ENCODE measurements at regions not wholly inside any gene's neighbourhood (a gene's known extent, or its start where the extent isn't known, plus 50 kb on each side); places are given as distances from the start of the nearest gene placed in this dataset.

DNA sequence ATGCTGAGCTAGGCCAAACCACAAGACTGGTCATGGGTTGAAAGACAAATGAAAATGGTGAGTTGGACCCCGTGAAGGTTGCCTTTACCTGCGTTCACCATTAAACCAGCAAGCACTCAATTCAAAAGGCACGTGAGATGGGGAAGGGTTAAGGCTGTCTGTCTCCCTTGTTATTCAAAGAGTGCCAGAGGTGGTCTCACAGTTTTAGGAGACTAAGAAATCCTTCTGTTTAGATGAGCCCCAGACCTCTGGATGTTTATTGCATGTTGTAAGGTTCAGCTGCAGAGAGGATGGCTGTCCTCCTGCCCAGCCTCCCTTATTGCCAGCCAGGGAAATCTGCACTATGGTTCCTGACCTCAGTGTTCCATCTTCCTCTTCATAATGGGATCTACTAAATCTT lies 498.0 kb upstream of the CELF2 start (continued):
- no peak for TF ChIP-seq BRCA1 (IDR thresholded peaks at IDR 0.05; ENCODE audit: low read depth, low read length)
- TF ChIP-seq CREB1 (IDR thresholded peaks at IDR 0.05; ENCODE audit: low read depth): no peak
- no peak for TF ChIP-seq SRF (IDR thresholded peaks at IDR 0.05; ENCODE audit: low read depth in 2 of 2, low read length in 2 of 2)
- TF ChIP-seq JUNB (IDR thresholded peaks at IDR 0.05): no peak
- no peak for TF ChIP-seq PAX8 (IDR thresholded peaks at IDR 0.05)

DNA sequence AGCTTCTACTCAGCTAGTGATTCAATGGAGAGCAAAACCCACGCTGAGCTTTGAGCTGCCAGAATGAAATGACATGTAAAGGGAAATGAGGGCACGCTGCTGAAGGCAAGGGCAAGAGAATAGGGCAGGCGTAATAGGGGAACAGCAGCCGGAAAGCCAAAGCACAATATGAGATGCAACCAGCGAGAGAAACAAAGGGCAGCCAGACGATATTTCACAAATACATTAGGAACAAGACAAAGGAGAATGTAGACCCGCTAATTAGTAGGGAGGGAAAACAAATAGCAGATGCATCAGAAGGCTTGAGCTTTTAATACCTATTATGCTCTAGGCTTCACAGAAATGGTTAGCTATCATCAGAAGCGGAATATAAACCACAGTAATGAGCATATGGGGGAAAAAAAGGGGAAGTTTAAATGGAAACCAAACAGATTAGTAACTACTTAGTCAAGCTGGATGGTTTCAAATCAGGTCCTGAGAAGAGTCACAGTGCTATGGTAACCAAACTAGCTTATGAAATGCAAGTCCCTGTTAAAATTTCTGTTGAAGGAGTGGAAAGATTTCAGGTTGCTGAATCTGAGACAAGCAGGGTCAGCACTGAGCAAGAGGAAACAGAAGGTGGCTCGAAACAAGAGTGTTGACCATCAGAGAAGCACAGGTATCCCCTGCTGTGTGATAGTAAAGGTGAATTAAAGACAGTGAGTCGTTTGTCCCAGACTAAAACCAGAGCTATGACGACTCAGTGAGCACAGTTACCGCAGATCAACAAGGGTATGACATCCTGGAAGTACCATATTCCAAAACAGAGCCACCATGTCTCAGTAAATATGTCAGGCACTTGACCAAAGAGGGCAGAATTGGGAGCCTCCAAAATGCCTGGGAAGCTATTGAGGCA lies 496.9 kb upstream of the CELF2 start:
- ChIA-PET RAD21 (ENCODE audit: unreplicated experiment) (no interaction called here), SMC1A (ENCODE audit: uncharacterized antibody, unreplicated experiment) (interaction anchor here (1.6 kb wide), 1 partner anchor 9 kb away, joined by 4 read pairs; no protein-coding TSS in a partner anchor), CTCF (no interaction called here), POLR2A (no interaction called here)
- no TSS peak for BruUV-seq (replicated peaks)
- no peaks in the 10 kb centered on the region for H4K20me1 ChIP-seq (ENCODE audit: control insufficient read depth, insufficient read depth)
- intact Hi-C loops (cut with micrococcal nuclease; ENCODE audit: unreplicated experiment): no loop called here
- no peaks in the 10 kb centered on the region for H3K79me2 ChIP-seq (ENCODE audit: control insufficient read depth, insufficient read depth, low read length)
- H3K27ac ChIP-seq (ENCODE audit: control insufficient read depth, insufficient read depth): no peak overlapping the region
- peak overlapping the region; percentile 73 for H3K4me2 ChIP-seq (ENCODE audit: control insufficient read depth, insufficient read depth)
- WGBS (ENCODE audit: insufficient coverage, insufficient replicate concordance, low lambda C conversion rate, missing lambda C conversion rate): 8% methylated on average over 12 of the region's 12 CpGs
- H2AFZ ChIP-seq (ENCODE audit: control insufficient read depth, low read depth, low read length): no peak overlapping the region
- H3K27me3 ChIP-seq (replicated peaks in 1 of 2; ENCODE audit: control insufficient read depth in 2 of 2, insufficient read depth in 2 of 2, low read length in 1 of 2): no peaks in the 10 kb centered on the region
- H3K9me3 ChIP-seq (replicated peaks; ENCODE audit: control insufficient read depth, insufficient read depth, low read length): no peaks in the 10 kb centered on the region
- H3K4me1 ChIP-seq (ENCODE audit: control insufficient read depth, insufficient read depth, low read length): peaks cover 6% of the 10 kb centered on the region
- FAIRE-seq (peak; percentile 68), ATAC-seq (peak; percentile 82), DNase-seq (ENCODE audit: low read depth, low spot score) (peak; percentile 24)
- in situ Hi-C loops (cut with MboI): no loop called here
- H3K36me3 ChIP-seq (ENCODE audit: control insufficient read depth in 2 of 2, insufficient read depth in 2 of 2, low read length in 1 of 2): no peaks in the 10 kb centered on the region
- no peak overlapping the region for H3K9ac ChIP-seq (ENCODE audit: control insufficient read depth, insufficient read depth, low read length)
- no peak overlapping the region for H3K4me3 ChIP-seq
- TF ChIP-seq MXI1 (IDR thresholded peaks at IDR 0.05; ENCODE audit: low read depth, low read length) (no peak), CHD2 (IDR thresholded peaks at IDR 0.05; ENCODE audit: borderline replicate concordance, low read depth, low read length) (no peak), RUNX3 (IDR thresholded peaks at IDR 0.05; ENCODE audit: low read length) (peak; percentile 64), GABPA (IDR thresholded peaks at IDR 0.05; ENCODE audit: low read depth) (no peak), SP1 (IDR thresholded peaks at IDR 0.05; ENCODE audit: low read depth, low read length) (no peak), SPI1 (IDR thresholded peaks at IDR 0.05; ENCODE audit: borderline replicate concordance, insufficient read depth, low read depth, low read length) (no peak), NR2C2 (IDR thresholded peaks at IDR 0.05; ENCODE audit: borderline replicate concordance, control insufficient read depth, insufficient read length, low read depth) (no peak), PAX8 (IDR thresholded peaks at IDR 0.05) (no peak), FOS (IDR thresholded peaks at IDR 0.05; ENCODE audit: borderline replicate concordance, extremely low read depth, insufficient read length) (no peak), NR2C1 (IDR thresholded peaks at IDR 0.05) (no peak), POLR2AphosphoS5 (IDR thresholded peaks at IDR 0.05; ENCODE audit: low read length) (no peak)
- TF ChIP-seq, protein P1, sequence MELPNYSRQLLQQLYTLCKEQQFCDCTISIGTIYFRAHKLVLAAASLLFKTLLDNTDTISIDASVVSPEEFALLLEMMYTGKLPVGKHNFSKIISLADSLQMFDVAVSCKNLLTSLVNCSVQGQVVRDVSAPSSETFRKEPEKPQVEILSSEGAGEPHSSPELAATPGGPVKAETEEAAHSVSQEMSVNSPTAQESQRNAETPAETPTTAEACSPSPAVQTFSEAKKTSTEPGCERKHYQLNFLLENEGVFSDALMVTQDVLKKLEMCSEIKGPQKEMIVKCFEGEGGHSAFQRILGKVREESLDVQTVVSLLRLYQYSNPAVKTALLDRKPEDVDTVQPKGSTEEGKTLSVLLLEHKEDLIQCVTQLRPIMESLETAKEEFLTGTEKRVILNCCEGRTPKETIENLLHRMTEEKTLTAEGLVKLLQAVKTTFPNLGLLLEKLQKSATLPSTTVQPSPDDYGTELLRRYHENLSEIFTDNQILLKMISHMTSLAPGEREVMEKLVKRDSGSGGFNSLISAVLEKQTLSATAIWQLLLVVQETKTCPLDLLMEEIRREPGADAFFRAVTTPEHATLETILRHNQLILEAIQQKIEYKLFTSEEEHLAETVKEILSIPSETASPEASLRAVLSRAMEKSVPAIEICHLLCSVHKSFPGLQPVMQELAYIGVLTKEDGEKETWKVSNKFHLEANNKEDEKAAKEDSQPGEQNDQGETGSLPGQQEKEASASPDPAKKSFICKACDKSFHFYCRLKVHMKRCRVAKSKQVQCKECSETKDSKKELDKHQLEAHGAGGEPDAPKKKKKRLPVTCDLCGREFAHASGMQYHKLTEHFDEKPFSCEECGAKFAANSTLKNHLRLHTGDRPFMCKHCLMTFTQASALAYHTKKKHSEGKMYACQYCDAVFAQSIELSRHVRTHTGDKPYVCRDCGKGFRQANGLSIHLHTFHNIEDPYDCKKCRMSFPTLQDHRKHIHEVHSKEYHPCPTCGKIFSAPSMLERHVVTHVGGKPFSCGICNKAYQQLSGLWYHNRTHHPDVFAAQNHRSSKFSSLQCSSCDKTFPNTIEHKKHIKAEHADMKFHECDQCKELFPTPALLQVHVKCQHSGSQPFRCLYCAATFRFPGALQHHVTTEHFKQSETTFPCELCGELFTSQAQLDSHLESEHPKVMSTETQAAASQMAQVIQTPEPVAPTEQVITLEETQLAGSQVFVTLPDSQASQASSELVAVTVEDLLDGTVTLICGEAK (IDR thresholded peaks at IDR 0.05; ENCODE audit: borderline replicate concordance): no peak
- TF ChIP-seq, protein P2, sequence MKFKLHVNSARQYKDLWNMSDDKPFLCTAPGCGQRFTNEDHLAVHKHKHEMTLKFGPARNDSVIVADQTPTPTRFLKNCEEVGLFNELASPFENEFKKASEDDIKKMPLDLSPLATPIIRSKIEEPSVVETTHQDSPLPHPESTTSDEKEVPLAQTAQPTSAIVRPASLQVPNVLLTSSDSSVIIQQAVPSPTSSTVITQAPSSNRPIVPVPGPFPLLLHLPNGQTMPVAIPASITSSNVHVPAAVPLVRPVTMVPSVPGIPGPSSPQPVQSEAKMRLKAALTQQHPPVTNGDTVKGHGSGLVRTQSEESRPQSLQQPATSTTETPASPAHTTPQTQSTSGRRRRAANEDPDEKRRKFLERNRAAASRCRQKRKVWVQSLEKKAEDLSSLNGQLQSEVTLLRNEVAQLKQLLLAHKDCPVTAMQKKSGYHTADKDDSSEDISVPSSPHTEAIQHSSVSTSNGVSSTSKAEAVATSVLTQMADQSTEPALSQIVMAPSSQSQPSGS (IDR thresholded peaks at IDR 0.05; ENCODE audit: low read length): peak; percentile 59; the same call in 1 of the 2 replicates
- TF ChIP-seq, protein P3, sequence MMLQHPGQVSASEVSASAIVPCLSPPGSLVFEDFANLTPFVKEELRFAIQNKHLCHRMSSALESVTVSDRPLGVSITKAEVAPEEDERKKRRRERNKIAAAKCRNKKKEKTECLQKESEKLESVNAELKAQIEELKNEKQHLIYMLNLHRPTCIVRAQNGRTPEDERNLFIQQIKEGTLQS (IDR thresholded peaks at IDR 0.05; ENCODE audit: borderline replicate concordance, extremely low read depth, low read depth, low read length): no peak
